ENCODE measurements at regions not wholly inside any gene's neighbourhood (a gene's known extent, or its start where the extent isn't known, plus 50 kb on each side); places are given as distances from the start of the nearest gene placed in this dataset.

GRCh38 chr6:114862819-114863218, 520.0 kb upstream of the HS3ST5 start:
- Histone ChIP-seq H3K36me3 (no peaks in the 10 kb centered on the region), H3K27me3 (replicated peaks in 1 of 7) (no peaks in the 10 kb centered on the region), H3K27ac (no peak overlapping the region), H3K4me1 (no peaks in the 10 kb centered on the region), H3K4me3 (no peak overlapping the region), H3K9me3 (peaks cover 0 to 16% (median 7%) of the 10 kb centered on the region in 8 donors)
- intact Hi-C loops (cut with DNase I; ENCODE audit: low total_unique reads): no loop called here
- WGBS, 5 donors: 64 to 82% (median 74%) methylated on average over 2 of the region's 2 CpGs
- no peak for DNase-seq
- TF ChIP-seq POLR2A (IDR thresholded peaks at IDR 0.05) (no peak), POLR2AphosphoS5 (IDR thresholded peaks at IDR 0.05) (no peak), CTCF (IDR thresholded peaks at IDR 0.05 in 8 of 11, conservative IDR thresholded peaks at IDR 0.05 in 3 of 11) (no peak)

- no peak for DNase-seq
- 78 to 97% (median 96%) methylated on average over 1 of the region's 1 CpG for WGBS, 5 donors
- no peak overlapping the region for H3K4me3 ChIP-seq
- H3K4me1 ChIP-seq: no peaks in the 10 kb centered on the region
- H3K36me3 ChIP-seq: no peaks in the 10 kb centered on the region
- intact Hi-C loops (cut with DNase I; ENCODE audit: low total_unique reads): no loop called here
- TF ChIP-seq POLR2A (IDR thresholded peaks at IDR 0.05): no peak
- TF ChIP-seq POLR2AphosphoS5 (IDR thresholded peaks at IDR 0.05): no peak
- TF ChIP-seq CTCF (IDR thresholded peaks at IDR 0.05 in 8 of 11, conservative IDR thresholded peaks at IDR 0.05 in 3 of 11): no peak
- peaks cover 0 to 16% (median 7%) of the 10 kb centered on the region in 8 donors for H3K9me3 ChIP-seq
- H3K27ac ChIP-seq: no peak overlapping the region
- no peaks in the 10 kb centered on the region for H3K27me3 ChIP-seq (replicated peaks in 1 of 7)
Measured at GRCh38 chr6:114862064-114862463, 519.2 kb upstream of the HS3ST5 start.

GRCh38 chr6:114844359-114844758, 501.5 kb upstream of the HS3ST5 start:
- Histone ChIP-seq H3K4me3 (no peak overlapping the region), H3K4me1 (no peaks in the 10 kb centered on the region), H3K9me3 (peaks cover 0 to 42% (median 17%) of the 10 kb centered on the region in 8 donors), H3K27ac (no peak overlapping the region), H3K36me3 (no peaks in the 10 kb centered on the region), H3K27me3 (replicated peaks in 1 of 7) (no peaks in the 10 kb centered on the region)
- WGBS, 5 donors: 63 to 84% (median 74%) methylated on average over 1 of the region's 1 CpG
- no peak for DNase-seq
- intact Hi-C loops (cut with DNase I; ENCODE audit: low total_unique reads): no loop called here
- TF ChIP-seq POLR2A (IDR thresholded peaks at IDR 0.05) (no peak), POLR2AphosphoS5 (IDR thresholded peaks at IDR 0.05) (no peak), CTCF (IDR thresholded peaks at IDR 0.05 in 8 of 11, conservative IDR thresholded peaks at IDR 0.05 in 3 of 11) (no peak)

GRCh38 chr6:114839019-114839418, 496.2 kb upstream of the HS3ST5 start:
- Histone ChIP-seq H3K27me3 (replicated peaks in 1 of 7) (no peaks in the 10 kb centered on the region), H3K36me3 (no peaks in the 10 kb centered on the region), H3K4me3 (no peak overlapping the region), H3K9me3 (peaks cover 0 to 27% (median 8%) of the 10 kb centered on the region in 8 donors), H3K27ac (no peak overlapping the region), H3K4me1 (no peaks in the 10 kb centered on the region)
- DNase-seq: no peak
- 53 to 79% (median 70%) methylated on average over 2 of the region's 2 CpGs for WGBS, 5 donors
- intact Hi-C loops (cut with DNase I; ENCODE audit: low total_unique reads): no loop called here
- TF ChIP-seq POLR2AphosphoS5 (IDR thresholded peaks at IDR 0.05) (no peak), POLR2A (IDR thresholded peaks at IDR 0.05) (no peak), CTCF (IDR thresholded peaks at IDR 0.05 in 8 of 11, conservative IDR thresholded peaks at IDR 0.05 in 3 of 11) (no peak)
